ENCODE measurements at regions not wholly inside any gene's neighbourhood (a gene's known extent, or its start where the extent isn't known, plus 50 kb on each side); places are given as distances from the start of the nearest gene placed in this dataset.

DNA sequence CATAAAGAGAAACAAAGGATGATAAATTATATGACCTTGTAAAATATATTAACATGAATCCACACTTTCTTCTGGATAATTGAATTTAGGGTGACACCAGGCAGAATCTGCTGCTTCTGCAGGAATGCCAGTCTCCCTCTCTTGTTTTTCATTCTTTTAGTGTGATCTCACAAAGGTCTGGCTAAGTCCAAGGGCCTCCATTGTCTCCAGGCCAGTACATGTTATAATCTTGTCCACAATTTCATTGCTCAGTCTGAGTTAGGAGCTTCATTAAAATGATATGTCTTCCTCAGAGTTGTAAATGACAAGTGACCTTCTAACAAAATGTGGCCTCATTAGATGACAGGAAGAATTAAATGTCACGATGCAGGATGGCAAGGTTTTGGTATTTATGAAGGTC, 110.2 kb downstream of the APOB start:
- Histone ChIP-seq H3K27ac (ENCODE audit: low read depth in 1 of 2, low read length in 2 of 2) (no peak overlapping the region), H3K4me1 (ENCODE audit: control insufficient read depth in 1 of 2, insufficient read depth in 2 of 2, low read length in 2 of 2) (no peaks in the 10 kb centered on the region), H3K4me3 (ENCODE audit: low read length in 2 of 2) (no peak overlapping the region), H3K36me3 (ENCODE audit: control insufficient read depth in 1 of 2, insufficient read depth in 2 of 2, low read length in 1 of 2) (no peaks in the 10 kb centered on the region), H3K27me3 (ENCODE audit: control insufficient read depth in 1 of 2, insufficient read depth in 2 of 2, low read length in 1 of 2) (no peaks in the 10 kb centered on the region), H3K9me3 (ENCODE audit: control insufficient read depth, low read length) (no peaks in the 10 kb centered on the region)
- intact Hi-C loops (cut with DNase I): no loop called here
- ATAC-seq (ENCODE audit: low FRiP score) (no peak), DNase-seq (no peak)
- WGBS, 2 donors: 26 to 50% methylated on average over 1 of the region's 1 CpG

- H3K4me3 ChIP-seq (ENCODE audit: low read length in 2 of 2): no peak overlapping the region
- no peaks in the 10 kb centered on the region for H3K4me1 ChIP-seq (ENCODE audit: control insufficient read depth in 1 of 2, insufficient read depth in 2 of 2, low read length in 2 of 2)
- 54 to 62% methylated on average over 2 of the region's 2 CpGs for WGBS, 2 donors
- H3K27me3 ChIP-seq (ENCODE audit: control insufficient read depth in 1 of 2, insufficient read depth in 2 of 2, low read length in 1 of 2): no peaks in the 10 kb centered on the region
- intact Hi-C loops (cut with DNase I): no loop called here
- no peak overlapping the region for H3K27ac ChIP-seq (ENCODE audit: low read depth in 1 of 2, low read length in 2 of 2)
- no peaks in the 10 kb centered on the region for H3K36me3 ChIP-seq (ENCODE audit: control insufficient read depth in 1 of 2, insufficient read depth in 2 of 2, low read length in 1 of 2)
- no peak for DNase-seq
- no peaks in the 10 kb centered on the region for H3K9me3 ChIP-seq (ENCODE audit: control insufficient read depth, low read length)
- ATAC-seq (ENCODE audit: low FRiP score): no peak
Observed at GRCh38 chr2:20931346-20931745, 108.4 kb upstream of the LDAH start.

DNA sequence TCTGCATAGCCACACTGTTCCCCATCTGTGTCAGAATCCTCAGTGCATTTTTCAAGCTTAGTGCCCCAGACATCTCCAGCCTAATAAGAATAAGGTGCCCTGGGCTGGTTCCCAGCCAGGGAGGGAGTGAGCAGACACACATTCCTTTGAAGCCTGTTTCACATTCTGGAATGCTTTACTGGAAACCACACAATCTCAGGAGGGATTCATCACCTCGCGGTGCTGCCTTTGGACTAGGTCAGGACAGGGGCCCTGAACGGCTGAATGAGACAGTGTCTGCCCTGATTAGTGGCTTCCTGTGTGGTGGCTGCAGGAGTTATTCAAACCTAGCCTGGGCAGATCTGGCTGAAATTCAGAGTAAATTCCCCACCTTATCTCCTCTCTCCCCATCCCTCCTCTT, 108.0 kb upstream of the LDAH start:
- Histone ChIP-seq H3K27ac (ENCODE audit: low read depth in 1 of 2, low read length in 2 of 2) (no peak overlapping the region), H3K4me3 (ENCODE audit: low read length in 2 of 2) (no peak overlapping the region), H3K27me3 (ENCODE audit: control insufficient read depth in 1 of 2, insufficient read depth in 2 of 2, low read length in 1 of 2) (no peaks in the 10 kb centered on the region), H3K36me3 (ENCODE audit: control insufficient read depth in 1 of 2, insufficient read depth in 2 of 2, low read length in 1 of 2) (no peaks in the 10 kb centered on the region), H3K4me1 (ENCODE audit: control insufficient read depth in 1 of 2, insufficient read depth in 2 of 2, low read length in 2 of 2) (no peaks in the 10 kb centered on the region), H3K9me3 (ENCODE audit: control insufficient read depth, low read length) (no peaks in the 10 kb centered on the region)
- 2 to 8% methylated on average over 3 of the region's 3 CpGs for WGBS, 2 donors
- peak in 1 of 2 donors; percentile 45 for DNase-seq
- intact Hi-C loops (cut with DNase I): no loop called here
- no peak for ATAC-seq (ENCODE audit: low FRiP score)

- intact Hi-C loops (cut with DNase I): no loop called here
- Histone ChIP-seq H3K4me1 (ENCODE audit: control insufficient read depth in 1 of 2, insufficient read depth in 2 of 2, low read length in 2 of 2) (no peaks in the 10 kb centered on the region), H3K27me3 (ENCODE audit: control insufficient read depth in 1 of 2, insufficient read depth in 2 of 2, low read length in 1 of 2) (no peaks in the 10 kb centered on the region), H3K9me3 (ENCODE audit: control insufficient read depth, low read length) (no peaks in the 10 kb centered on the region), H3K27ac (ENCODE audit: low read depth in 1 of 2, low read length in 2 of 2) (no peak overlapping the region), H3K4me3 (ENCODE audit: low read length in 2 of 2) (no peak overlapping the region), H3K36me3 (ENCODE audit: control insufficient read depth in 1 of 2, insufficient read depth in 2 of 2, low read length in 1 of 2) (no peaks in the 10 kb centered on the region)
- ATAC-seq (ENCODE audit: low FRiP score) (no peak), DNase-seq (no peak)
Observed at GRCh38 chr2:20929721-20930120, 106.8 kb upstream of the LDAH start.

- H3K4me3 ChIP-seq (ENCODE audit: low read length in 2 of 2): no peak overlapping the region
- intact Hi-C loops (cut with DNase I): no loop called here
- 76 to 85% methylated on average over 3 of the region's 3 CpGs for WGBS, 2 donors
- no peak for ATAC-seq (ENCODE audit: low FRiP score)
- no peak overlapping the region for H3K27ac ChIP-seq (ENCODE audit: low read depth in 1 of 2, low read length in 2 of 2)
- no peak for DNase-seq
- no peaks in the 10 kb centered on the region for H3K36me3 ChIP-seq (ENCODE audit: control insufficient read depth in 1 of 2, insufficient read depth in 2 of 2, low read length in 1 of 2)
- no peaks in the 10 kb centered on the region for H3K9me3 ChIP-seq (ENCODE audit: control insufficient read depth, low read length)
- no peaks in the 10 kb centered on the region for H3K27me3 ChIP-seq (ENCODE audit: control insufficient read depth in 1 of 2, insufficient read depth in 2 of 2, low read length in 1 of 2)
- H3K4me1 ChIP-seq (ENCODE audit: control insufficient read depth in 1 of 2, insufficient read depth in 2 of 2, low read length in 2 of 2): no peaks in the 10 kb centered on the region
Observed at GRCh38 chr2:20928617-20929016, 105.7 kb upstream of the LDAH start.

GRCh38 chr2:20925265-20925889, 102.5 kb upstream of the LDAH start:
- Histone ChIP-seq H3K36me3 (ENCODE audit: control insufficient read depth in 1 of 2, insufficient read depth in 2 of 2, low read length in 1 of 2) (no peaks in the 10 kb centered on the region), H3K27ac (ENCODE audit: low read depth in 1 of 2, low read length in 2 of 2) (no peak overlapping the region), H3K4me3 (ENCODE audit: low read length in 2 of 2) (no peak overlapping the region), H3K27me3 (ENCODE audit: control insufficient read depth in 1 of 2, insufficient read depth in 2 of 2, low read length in 1 of 2) (no peaks in the 10 kb centered on the region), H3K4me1 (ENCODE audit: control insufficient read depth in 1 of 2, insufficient read depth in 2 of 2, low read length in 2 of 2) (no peaks in the 10 kb centered on the region), H3K9me3 (ENCODE audit: control insufficient read depth, low read length) (no peaks in the 10 kb centered on the region)
- WGBS, 2 donors: 74 to 78% methylated on average over 5 of the region's 5 CpGs
- DNase-seq: no peak
- ATAC-seq (ENCODE audit: low FRiP score): no peak
- intact Hi-C loops (cut with DNase I): no loop called here

GRCh38 chr2:20919297-20919800, 96.4 kb upstream of the LDAH start:
- Histone ChIP-seq H3K4me3 (ENCODE audit: low read length in 2 of 2) (no peak overlapping the region), H3K27ac (ENCODE audit: low read depth in 1 of 2, low read length in 2 of 2) (no peak overlapping the region), H3K9me3 (ENCODE audit: control insufficient read depth, low read length) (no peaks in the 10 kb centered on the region), H3K4me1 (ENCODE audit: control insufficient read depth in 1 of 2, insufficient read depth in 2 of 2, low read length in 2 of 2) (peaks cover 3 to 4% of the 10 kb centered on the region in 2 donors), H3K36me3 (ENCODE audit: control insufficient read depth in 1 of 2, insufficient read depth in 2 of 2, low read length in 1 of 2) (no peaks in the 10 kb centered on the region), H3K27me3 (ENCODE audit: control insufficient read depth in 1 of 2, insufficient read depth in 2 of 2, low read length in 1 of 2) (no peaks in the 10 kb centered on the region)
- intact Hi-C loops (cut with DNase I): no loop called here
- ATAC-seq (ENCODE audit: low FRiP score) (no peak), DNase-seq (no peak)
- WGBS, 2 donors: 90 to 92% methylated on average over 8 of the region's 8 CpGs

DNA sequence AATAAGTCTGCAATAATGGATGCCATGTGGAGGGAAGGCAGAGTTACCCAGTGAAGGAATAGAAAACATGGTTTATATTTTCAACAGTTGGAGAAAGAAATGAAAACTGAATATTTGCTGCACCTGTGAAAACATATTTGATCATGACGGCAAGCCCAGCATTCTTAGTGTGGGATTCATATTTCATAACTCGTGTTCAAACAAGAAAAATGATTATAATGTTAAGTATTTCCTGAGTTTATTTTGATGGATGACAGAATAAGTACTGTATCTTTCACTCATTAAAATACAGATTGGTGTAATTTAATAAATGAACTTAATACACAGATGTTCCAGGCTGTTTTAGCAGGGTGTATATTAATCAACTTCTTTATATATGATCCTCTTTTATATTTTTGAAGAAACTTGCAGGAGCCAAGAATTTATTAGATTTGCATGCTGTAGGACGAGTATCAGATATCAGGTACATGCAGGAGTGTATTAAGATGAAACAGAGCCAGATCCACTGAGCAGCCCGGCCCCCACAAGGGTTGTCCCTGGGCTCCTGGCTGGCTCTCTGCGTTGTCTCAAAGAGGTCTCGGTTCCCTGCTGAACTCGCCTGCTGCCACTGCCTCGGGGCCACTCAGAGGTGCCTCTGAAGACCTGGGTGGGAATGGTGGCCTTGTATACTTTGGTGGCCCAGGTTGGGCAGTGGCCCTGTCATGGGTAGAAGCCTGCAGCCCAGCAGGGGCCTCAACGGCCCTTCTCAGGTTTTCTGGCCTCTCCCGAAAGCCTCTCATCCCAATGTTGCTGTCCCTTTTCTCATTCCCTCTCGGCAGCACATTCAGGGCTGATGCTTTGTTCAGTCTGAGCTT, 95.0 kb upstream of the LDAH start:
- no peak overlapping the region for H3K4me3 ChIP-seq (ENCODE audit: low read length in 2 of 2)
- H3K36me3 ChIP-seq (ENCODE audit: control insufficient read depth in 1 of 2, insufficient read depth in 2 of 2, low read length in 1 of 2): no peaks in the 10 kb centered on the region
- intact Hi-C loops (cut with DNase I): no loop called here
- no peaks in the 10 kb centered on the region for H3K9me3 ChIP-seq (ENCODE audit: control insufficient read depth, low read length)
- DNase-seq (no peak), ATAC-seq (ENCODE audit: low FRiP score) (no peak)
- peaks cover 3 to 4% of the 10 kb centered on the region in 2 donors for H3K4me1 ChIP-seq (ENCODE audit: control insufficient read depth in 1 of 2, insufficient read depth in 2 of 2, low read length in 2 of 2)
- WGBS, 2 donors: 45 to 55% methylated on average over 11 of the region's 11 CpGs
- H3K27me3 ChIP-seq (ENCODE audit: control insufficient read depth in 1 of 2, insufficient read depth in 2 of 2, low read length in 1 of 2): no peaks in the 10 kb centered on the region
- H3K27ac ChIP-seq (ENCODE audit: low read depth in 1 of 2, low read length in 2 of 2): peak overlapping the region in 1 of 2 donors; percentile 2

- no peak overlapping the region for H3K4me3 ChIP-seq (ENCODE audit: low read length in 2 of 2)
- H3K4me1 ChIP-seq (ENCODE audit: control insufficient read depth in 1 of 2, insufficient read depth in 2 of 2, low read length in 2 of 2): peaks cover 3 to 4% of the 10 kb centered on the region in 2 donors
- DNase-seq (no peak), ATAC-seq (ENCODE audit: low FRiP score) (no peak)
- H3K27ac ChIP-seq (ENCODE audit: low read depth in 1 of 2, low read length in 2 of 2): peak overlapping the region in 1 of 2 donors; percentile 28
- intact Hi-C loops (cut with DNase I): no loop called here
- 12 to 16% methylated on average over 8 of the region's 8 CpGs for WGBS, 2 donors
- H3K27me3 ChIP-seq (ENCODE audit: control insufficient read depth in 1 of 2, insufficient read depth in 2 of 2, low read length in 1 of 2): no peaks in the 10 kb centered on the region
- no peaks in the 10 kb centered on the region for H3K36me3 ChIP-seq (ENCODE audit: control insufficient read depth in 1 of 2, insufficient read depth in 2 of 2, low read length in 1 of 2)
- no peaks in the 10 kb centered on the region for H3K9me3 ChIP-seq (ENCODE audit: control insufficient read depth, low read length)
Observed at GRCh38 chr2:20917287-20917660, 94.4 kb upstream of the LDAH start.

Measured in aorta (tissue), 5 donors.